ENCODE measurements at regions not wholly inside any gene's neighbourhood (a gene's known extent, or its start where the extent isn't known, plus 50 kb on each side); places are given as distances from the start of the nearest gene placed in this dataset.

- Mint-ChIP-seq H3K27ac (no peak overlapping the region), H3K4me3 (no peak overlapping the region), H3K36me3 (ENCODE audit: low read depth) (no peaks in the 10 kb centered on the region), H3K4me1 (no peaks in the 10 kb centered on the region), H3K27me3 (no peaks in the 10 kb centered on the region), H3K9me3 (no peaks in the 10 kb centered on the region)
- TF ChIP-seq CTCF (IDR thresholded peaks at IDR 0.05) = no peak
- no peak for DNase-seq
- ChIA-PET CTCF (no interaction called here), POLR2A (no interaction called here)
- no peak for ATAC-seq (ENCODE audit: low read depth)
- intact Hi-C loops (cut with micrococcal nuclease) = no loop called here
Measured at GRCh38 chr13:79870766-79871165, 389.8 kb downstream of the NDFIP2 start.

- no peak for TF ChIP-seq CTCF (IDR thresholded peaks at IDR 0.05)
- no peaks in the 10 kb centered on the region for H3K4me1 Mint-ChIP-seq
Measured at GRCh38 chr13:79870123-79870522, 389.2 kb downstream of the NDFIP2 start.

GRCh38 chr13:79869326-79869725 lies 388.4 kb downstream of the NDFIP2 start:
- no peaks in the 10 kb centered on the region for H3K36me3 Mint-ChIP-seq (ENCODE audit: low read depth)
- ChIA-PET CTCF (no interaction called here), POLR2A (no interaction called here)
- ATAC-seq (ENCODE audit: low read depth) (no peak), DNase-seq (no peak)
- H3K27me3 Mint-ChIP-seq = no peaks in the 10 kb centered on the region
- no peak for TF ChIP-seq CTCF (IDR thresholded peaks at IDR 0.05)
- no peak overlapping the region for H3K4me3 Mint-ChIP-seq
- no peaks in the 10 kb centered on the region for H3K4me1 Mint-ChIP-seq
- no peak overlapping the region for H3K27ac Mint-ChIP-seq
- H3K9me3 Mint-ChIP-seq = no peaks in the 10 kb centered on the region
- intact Hi-C loops (cut with micrococcal nuclease) = no loop called here

More at GRCh38 chr13:79870123-79870522, 389.2 kb downstream of the NDFIP2 start:
- H3K27me3 Mint-ChIP-seq = no peaks in the 10 kb centered on the region
- ChIA-PET CTCF (no interaction called here), POLR2A (no interaction called here)
- ATAC-seq (ENCODE audit: low read depth) (no peak), DNase-seq (no peak)
- H3K36me3 Mint-ChIP-seq (ENCODE audit: low read depth) = no peaks in the 10 kb centered on the region
- intact Hi-C loops (cut with micrococcal nuclease) = no loop called here
- H3K9me3 Mint-ChIP-seq = no peaks in the 10 kb centered on the region
- no peak overlapping the region for H3K27ac Mint-ChIP-seq
- H3K4me3 Mint-ChIP-seq = no peak overlapping the region

- Mint-ChIP-seq H3K27ac (no peak overlapping the region), H3K36me3 (ENCODE audit: low read depth) (no peaks in the 10 kb centered on the region), H3K4me3 (no peak overlapping the region), H3K27me3 (no peaks in the 10 kb centered on the region), H3K9me3 (no peaks in the 10 kb centered on the region), H3K4me1 (no peaks in the 10 kb centered on the region)
- intact Hi-C loops (cut with micrococcal nuclease) = no loop called here
- ChIA-PET POLR2A (no interaction called here), CTCF (no interaction called here)
- TF ChIP-seq CTCF (IDR thresholded peaks at IDR 0.05) = no peak
- no peak for DNase-seq
- no peak for ATAC-seq (ENCODE audit: low read depth)
Measured at GRCh38 chr13:79867254-79867653, 386.3 kb downstream of the NDFIP2 start.

GRCh38 chr13:79866436-79866835 lies 385.5 kb downstream of the NDFIP2 start:
- no peak overlapping the region for H3K27ac Mint-ChIP-seq
- CTCF ChIA-PET = no interaction called here
- ATAC-seq (ENCODE audit: low read depth) (no peak), DNase-seq (no peak)
- H3K27me3 Mint-ChIP-seq = no peaks in the 10 kb centered on the region
- no peaks in the 10 kb centered on the region for H3K4me1 Mint-ChIP-seq
- H3K9me3 Mint-ChIP-seq = no peaks in the 10 kb centered on the region
- no peak for TF ChIP-seq CTCF (IDR thresholded peaks at IDR 0.05)
- POLR2A ChIA-PET = no interaction called here
- intact Hi-C loops (cut with micrococcal nuclease) = no loop called here
- no peaks in the 10 kb centered on the region for H3K36me3 Mint-ChIP-seq (ENCODE audit: low read depth)
- no peak overlapping the region for H3K4me3 Mint-ChIP-seq
